ENCODE measurements at regions not wholly inside any gene's neighbourhood (a gene's known extent, or its start where the extent isn't known, plus 50 kb on each side); places are given as distances from the start of the nearest gene placed in this dataset.

DNA sequence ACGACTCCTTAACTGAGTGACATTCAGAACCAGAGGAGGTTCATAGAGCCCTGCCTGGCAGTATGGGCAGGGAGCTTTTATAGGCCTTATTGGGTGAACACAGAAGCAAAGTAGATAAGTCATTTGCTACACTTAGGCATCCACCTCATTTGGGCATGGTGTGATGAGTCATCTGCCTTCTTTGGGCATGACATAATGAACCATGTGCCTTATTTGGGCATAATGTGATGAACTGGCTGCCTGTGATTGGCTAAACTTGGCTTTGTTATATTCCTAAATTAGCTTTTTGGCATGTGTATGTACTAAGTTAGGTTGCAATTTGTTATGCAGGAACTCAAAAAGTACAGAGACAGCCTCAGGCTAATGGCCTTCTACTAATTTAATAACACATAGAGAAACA, 2210.2 kb upstream of the PCDH20 start:
- TF ChIP-seq, protein P1, sequence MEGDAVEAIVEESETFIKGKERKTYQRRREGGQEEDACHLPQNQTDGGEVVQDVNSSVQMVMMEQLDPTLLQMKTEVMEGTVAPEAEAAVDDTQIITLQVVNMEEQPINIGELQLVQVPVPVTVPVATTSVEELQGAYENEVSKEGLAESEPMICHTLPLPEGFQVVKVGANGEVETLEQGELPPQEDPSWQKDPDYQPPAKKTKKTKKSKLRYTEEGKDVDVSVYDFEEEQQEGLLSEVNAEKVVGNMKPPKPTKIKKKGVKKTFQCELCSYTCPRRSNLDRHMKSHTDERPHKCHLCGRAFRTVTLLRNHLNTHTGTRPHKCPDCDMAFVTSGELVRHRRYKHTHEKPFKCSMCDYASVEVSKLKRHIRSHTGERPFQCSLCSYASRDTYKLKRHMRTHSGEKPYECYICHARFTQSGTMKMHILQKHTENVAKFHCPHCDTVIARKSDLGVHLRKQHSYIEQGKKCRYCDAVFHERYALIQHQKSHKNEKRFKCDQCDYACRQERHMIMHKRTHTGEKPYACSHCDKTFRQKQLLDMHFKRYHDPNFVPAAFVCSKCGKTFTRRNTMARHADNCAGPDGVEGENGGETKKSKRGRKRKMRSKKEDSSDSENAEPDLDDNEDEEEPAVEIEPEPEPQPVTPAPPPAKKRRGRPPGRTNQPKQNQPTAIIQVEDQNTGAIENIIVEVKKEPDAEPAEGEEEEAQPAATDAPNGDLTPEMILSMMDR (IDR thresholded peaks at IDR 0.05), result no peak
- no peak for TF ChIP-seq POLR2A (IDR thresholded peaks at IDR 0.05)
